ENCODE measurements at regions not wholly inside any gene's neighbourhood (a gene's known extent, or its start where the extent isn't known, plus 50 kb on each side); places are given as distances from the start of the nearest gene placed in this dataset.

DNA sequence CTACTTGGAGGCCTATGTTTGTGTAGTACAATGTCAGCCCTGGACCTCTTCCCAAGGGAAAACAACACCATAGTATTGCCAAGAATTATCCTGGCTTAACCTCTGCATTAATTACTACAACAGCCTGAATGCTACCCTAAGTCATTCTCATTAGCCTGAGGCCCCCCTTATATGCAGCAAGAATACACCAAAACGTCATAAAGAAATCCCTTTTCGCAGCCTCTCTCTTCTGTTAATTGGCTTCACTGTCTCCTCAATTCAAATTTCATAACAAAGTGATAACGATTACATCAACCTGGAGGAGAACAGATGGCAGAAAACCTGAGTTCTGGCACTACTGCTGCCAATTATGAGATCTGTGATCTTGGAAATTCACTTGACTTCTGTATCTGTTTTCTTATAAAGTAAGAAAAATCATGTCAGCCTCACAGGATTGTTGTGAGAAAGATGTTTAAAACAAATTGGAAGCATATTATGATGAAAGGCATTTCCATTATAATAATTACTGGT lies 1663.1 kb downstream of the STIM2 start:
- no peak for DNase-seq (ENCODE audit: low spot score in 2 of 2)
- Mint-ChIP-seq H3K27me3 (no peaks in the 10 kb centered on the region), H3K4me1 (no peaks in the 10 kb centered on the region), H3K9me3 (peaks cover 21% of the 10 kb centered on the region), H3K36me3 (ENCODE audit: insufficient read depth) (no peaks in the 10 kb centered on the region), H3K4me3 (no peak overlapping the region), H3K27ac (ENCODE audit: low read depth) (no peak overlapping the region)
- ATAC-seq (replicated peaks; ENCODE audit: extremely low read depth, poor library complexity, severe bottlenecking): no peak

- ATAC-seq (replicated peaks; ENCODE audit: extremely low read depth, poor library complexity, severe bottlenecking) (no peak), DNase-seq (ENCODE audit: low spot score in 2 of 2) (no peak)
- H3K27me3 Mint-ChIP-seq: no peaks in the 10 kb centered on the region
- no peaks in the 10 kb centered on the region for H3K36me3 Mint-ChIP-seq (ENCODE audit: insufficient read depth)
- no peaks in the 10 kb centered on the region for H3K4me1 Mint-ChIP-seq
- H3K4me3 Mint-ChIP-seq: no peak overlapping the region
- peaks cover 13% of the 10 kb centered on the region for H3K9me3 Mint-ChIP-seq
- H3K27ac Mint-ChIP-seq (ENCODE audit: low read depth): no peak overlapping the region
Observed at GRCh38 chr4:28536124-28536523, 1675.5 kb downstream of the STIM2 start.

DNA sequence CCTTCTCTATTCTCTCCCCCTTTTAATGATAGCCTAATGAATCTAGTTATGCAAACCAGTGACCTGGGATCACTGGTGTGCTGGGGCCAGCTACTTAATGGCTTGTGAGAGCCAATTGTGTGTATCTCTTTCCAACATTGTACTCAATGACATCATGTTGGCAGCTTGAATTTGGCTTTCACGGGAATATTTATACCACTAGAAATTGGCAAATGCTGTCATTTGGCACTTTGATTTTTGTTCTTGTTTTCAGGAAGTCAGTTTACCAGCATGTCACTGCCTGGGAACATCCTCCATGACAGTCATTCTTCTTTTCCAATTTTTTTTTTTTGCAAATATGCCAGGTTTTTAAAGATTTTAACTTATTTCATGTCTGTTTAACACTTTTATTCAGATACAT lies 1685.3 kb downstream of the STIM2 start:
- H3K4me3 Mint-ChIP-seq: no peak overlapping the region
- no peaks in the 10 kb centered on the region for H3K4me1 Mint-ChIP-seq
- ATAC-seq (replicated peaks; ENCODE audit: extremely low read depth, poor library complexity, severe bottlenecking) (no peak), DNase-seq (ENCODE audit: low spot score in 2 of 2) (no peak)
- H3K36me3 Mint-ChIP-seq (ENCODE audit: insufficient read depth): no peaks in the 10 kb centered on the region
- peaks cover 18% of the 10 kb centered on the region for H3K9me3 Mint-ChIP-seq
- H3K27ac Mint-ChIP-seq (ENCODE audit: low read depth): no peak overlapping the region
- no peaks in the 10 kb centered on the region for H3K27me3 Mint-ChIP-seq

DNA sequence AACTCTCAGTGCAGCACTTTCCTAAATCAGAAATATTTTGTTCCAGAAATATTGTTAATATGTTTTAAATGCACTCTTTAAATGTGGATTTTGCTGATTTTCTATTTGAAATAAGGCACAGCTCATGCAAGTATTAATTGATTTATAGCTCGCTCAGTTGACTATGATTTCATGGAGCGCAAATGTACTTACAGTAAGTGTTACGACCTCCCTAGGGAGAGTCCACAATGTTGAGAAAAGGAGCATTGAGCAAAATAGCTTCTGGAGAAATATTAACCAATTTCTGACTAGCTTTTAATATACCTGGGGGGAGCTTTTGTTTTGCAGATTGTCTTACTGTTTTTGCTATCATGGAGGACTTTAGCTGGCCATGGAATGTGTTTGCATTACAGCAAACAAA lies 1687.5 kb downstream of the STIM2 start:
- ATAC-seq (replicated peaks; ENCODE audit: extremely low read depth, poor library complexity, severe bottlenecking) (no peak), DNase-seq (ENCODE audit: low spot score in 2 of 2) (no peak)
- no peaks in the 10 kb centered on the region for H3K27me3 Mint-ChIP-seq
- no peaks in the 10 kb centered on the region for H3K36me3 Mint-ChIP-seq (ENCODE audit: insufficient read depth)
- no peaks in the 10 kb centered on the region for H3K4me1 Mint-ChIP-seq
- no peak overlapping the region for H3K4me3 Mint-ChIP-seq
- H3K9me3 Mint-ChIP-seq: peaks cover 18% of the 10 kb centered on the region
- H3K27ac Mint-ChIP-seq (ENCODE audit: low read depth): no peak overlapping the region

GRCh38 chr4:28548594-28548993 lies 1688.0 kb downstream of the STIM2 start:
- DNase-seq (ENCODE audit: low spot score in 2 of 2) (no peak), ATAC-seq (replicated peaks; ENCODE audit: extremely low read depth, poor library complexity, severe bottlenecking) (no peak)
- H3K4me1 Mint-ChIP-seq: no peaks in the 10 kb centered on the region
- no peaks in the 10 kb centered on the region for H3K36me3 Mint-ChIP-seq (ENCODE audit: insufficient read depth)
- no peak overlapping the region for H3K27ac Mint-ChIP-seq (ENCODE audit: low read depth)
- no peaks in the 10 kb centered on the region for H3K27me3 Mint-ChIP-seq
- H3K9me3 Mint-ChIP-seq: peaks cover 20% of the 10 kb centered on the region
- no peak overlapping the region for H3K4me3 Mint-ChIP-seq

DNA sequence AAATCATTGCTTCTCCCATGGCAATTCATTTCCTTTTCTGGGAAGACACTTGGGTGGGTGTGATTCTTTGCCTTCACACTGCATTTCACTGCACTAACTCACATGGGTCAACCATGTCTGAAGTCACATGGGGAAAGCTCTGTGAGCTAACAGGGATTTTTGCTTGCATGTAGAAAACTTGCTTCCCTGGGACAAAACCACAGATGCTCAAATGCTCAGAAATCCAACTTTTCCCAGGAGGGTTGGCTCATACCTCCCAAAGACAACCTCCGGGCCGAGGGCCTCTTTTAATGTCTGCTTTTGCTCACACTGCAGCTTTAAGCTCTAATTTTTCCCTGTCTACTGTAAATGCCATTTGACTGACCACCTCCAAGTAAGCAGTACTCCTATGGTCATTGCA lies 1695.2 kb downstream of the STIM2 start:
- no peaks in the 10 kb centered on the region for H3K36me3 Mint-ChIP-seq (ENCODE audit: insufficient read depth)
- ATAC-seq (replicated peaks; ENCODE audit: extremely low read depth, poor library complexity, severe bottlenecking): no peak
- H3K27me3 Mint-ChIP-seq: no peaks in the 10 kb centered on the region
- H3K4me3 Mint-ChIP-seq: no peak overlapping the region
- no peak for DNase-seq (ENCODE audit: low spot score in 2 of 2)
- no peaks in the 10 kb centered on the region for H3K4me1 Mint-ChIP-seq
- H3K9me3 Mint-ChIP-seq: peaks cover 20% of the 10 kb centered on the region
- no peak overlapping the region for H3K27ac Mint-ChIP-seq (ENCODE audit: low read depth)

DNA sequence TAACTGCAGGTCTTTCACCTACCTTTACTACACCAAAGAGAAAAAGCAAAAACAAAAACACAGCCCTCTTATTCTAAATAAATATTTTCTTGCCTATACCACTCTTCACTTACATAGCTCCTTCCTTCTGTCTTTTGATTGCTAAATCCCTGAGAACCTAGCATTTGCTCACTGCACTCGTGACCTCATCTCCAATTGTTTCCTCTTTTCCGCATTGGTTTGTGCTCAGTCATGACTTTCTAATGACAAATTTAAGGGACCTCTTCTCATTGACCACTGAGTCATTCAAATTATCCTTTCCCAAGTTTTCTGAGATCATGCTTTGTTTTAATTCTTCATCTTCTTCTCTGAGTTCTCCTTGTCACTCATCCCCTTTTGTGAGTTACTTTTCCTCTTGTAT lies 1697.1 kb downstream of the STIM2 start:
- peaks cover 20% of the 10 kb centered on the region for H3K9me3 Mint-ChIP-seq
- no peaks in the 10 kb centered on the region for H3K4me1 Mint-ChIP-seq
- no peaks in the 10 kb centered on the region for H3K27me3 Mint-ChIP-seq
- no peaks in the 10 kb centered on the region for H3K36me3 Mint-ChIP-seq (ENCODE audit: insufficient read depth)
- DNase-seq (ENCODE audit: low spot score in 2 of 2) (no peak), ATAC-seq (replicated peaks; ENCODE audit: extremely low read depth, poor library complexity, severe bottlenecking) (no peak)
- no peak overlapping the region for H3K27ac Mint-ChIP-seq (ENCODE audit: low read depth)
- no peak overlapping the region for H3K4me3 Mint-ChIP-seq

DNA sequence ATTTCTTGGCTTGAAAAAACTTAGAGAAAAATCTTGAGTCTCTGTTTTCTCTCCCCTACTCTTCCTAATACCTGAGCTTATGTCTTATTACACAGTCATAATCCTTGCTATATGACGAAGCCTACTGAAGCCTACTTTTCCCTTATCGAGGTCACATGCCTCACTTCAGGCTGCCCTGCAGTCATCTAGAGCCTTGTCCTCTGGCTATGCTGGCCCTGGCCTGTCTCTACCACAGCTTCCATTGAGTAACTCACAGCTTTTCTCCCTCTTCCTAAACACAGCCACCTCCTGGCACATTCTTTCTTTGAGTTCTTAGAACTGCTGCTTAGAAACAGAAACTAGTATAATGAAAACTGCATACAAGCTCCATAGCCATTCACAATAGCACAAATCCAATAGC lies 1698.3 kb downstream of the STIM2 start:
- DNase-seq (ENCODE audit: low spot score in 2 of 2) (no peak), ATAC-seq (replicated peaks; ENCODE audit: extremely low read depth, poor library complexity, severe bottlenecking) (no peak)
- Mint-ChIP-seq H3K4me1 (no peaks in the 10 kb centered on the region), H3K4me3 (no peak overlapping the region), H3K27me3 (no peaks in the 10 kb centered on the region), H3K27ac (ENCODE audit: low read depth) (no peak overlapping the region), H3K36me3 (ENCODE audit: insufficient read depth) (no peaks in the 10 kb centered on the region), H3K9me3 (peaks cover 15% of the 10 kb centered on the region)

DNA sequence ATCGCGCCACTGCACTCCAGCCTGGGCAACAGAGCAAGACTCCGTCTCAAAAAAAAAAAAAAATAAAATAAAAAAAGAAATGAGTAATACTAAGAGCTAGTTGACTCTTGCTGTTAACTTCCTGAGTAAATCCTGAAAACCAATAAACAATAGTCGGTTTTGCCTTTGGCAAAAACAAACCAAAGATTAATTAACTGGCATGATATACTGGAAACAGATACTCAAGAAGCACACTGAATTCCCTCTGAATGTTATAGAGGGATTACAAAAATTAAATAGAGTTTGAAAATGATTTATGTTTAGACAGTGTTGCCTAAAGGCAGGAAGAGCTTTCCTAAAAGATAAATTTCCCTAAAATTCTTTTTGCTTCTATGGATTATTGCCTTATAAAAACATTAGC lies 1702.3 kb downstream of the STIM2 start:
- Mint-ChIP-seq H3K4me1 (no peaks in the 10 kb centered on the region), H3K27me3 (no peaks in the 10 kb centered on the region), H3K27ac (ENCODE audit: low read depth) (no peak overlapping the region), H3K4me3 (no peak overlapping the region), H3K36me3 (ENCODE audit: insufficient read depth) (no peaks in the 10 kb centered on the region), H3K9me3 (peaks cover 19% of the 10 kb centered on the region)
- ATAC-seq (replicated peaks; ENCODE audit: extremely low read depth, poor library complexity, severe bottlenecking): no peak
- no peak for DNase-seq (ENCODE audit: low spot score in 2 of 2)

GRCh38 chr4:28565396-28565795 lies 1704.8 kb downstream of the STIM2 start:
- DNase-seq (ENCODE audit: low spot score in 2 of 2): no peak
- ATAC-seq (replicated peaks; ENCODE audit: extremely low read depth, poor library complexity, severe bottlenecking): no peak
- Mint-ChIP-seq H3K4me1 (no peaks in the 10 kb centered on the region), H3K27me3 (no peaks in the 10 kb centered on the region), H3K27ac (ENCODE audit: low read depth) (no peak overlapping the region), H3K36me3 (ENCODE audit: insufficient read depth) (no peaks in the 10 kb centered on the region), H3K9me3 (peaks cover 15% of the 10 kb centered on the region), H3K4me3 (no peak overlapping the region)

GRCh38 chr4:28600958-28601357 lies 1740.3 kb downstream of the STIM2 start:
- H3K36me3 Mint-ChIP-seq (ENCODE audit: insufficient read depth): no peaks in the 10 kb centered on the region
- no peaks in the 10 kb centered on the region for H3K4me1 Mint-ChIP-seq
- no peak for DNase-seq (ENCODE audit: low spot score in 2 of 2)
- no peaks in the 10 kb centered on the region for H3K27me3 Mint-ChIP-seq
- H3K9me3 Mint-ChIP-seq: peaks cover 24% of the 10 kb centered on the region
- ATAC-seq (replicated peaks; ENCODE audit: extremely low read depth, poor library complexity, severe bottlenecking): no peak
- H3K4me3 Mint-ChIP-seq: no peak overlapping the region
- no peak overlapping the region for H3K27ac Mint-ChIP-seq (ENCODE audit: low read depth)

DNA sequence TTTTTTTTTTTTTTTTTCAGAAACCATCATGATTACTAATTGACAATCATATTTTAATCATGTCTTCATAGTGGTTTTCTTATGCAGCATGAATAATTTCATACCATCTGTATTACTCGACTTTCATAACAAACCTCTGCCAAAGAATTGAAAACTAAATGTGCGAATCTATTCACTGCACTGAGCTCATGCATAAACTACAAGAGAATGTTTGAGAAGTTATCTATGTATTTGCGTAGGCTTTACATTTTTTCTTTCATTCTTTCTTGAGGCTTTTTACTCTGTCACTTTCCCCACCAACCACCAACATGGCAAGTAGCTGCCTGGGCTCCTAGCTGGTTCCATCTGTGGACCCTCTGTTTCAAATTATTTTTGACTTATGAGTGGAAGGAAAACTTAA lies 1761.0 kb downstream of the STIM2 start:
- DNase-seq (ENCODE audit: low spot score in 2 of 2) (no peak), ATAC-seq (replicated peaks; ENCODE audit: extremely low read depth, poor library complexity, severe bottlenecking) (no peak)
- Mint-ChIP-seq H3K4me3 (no peak overlapping the region), H3K4me1 (no peaks in the 10 kb centered on the region), H3K36me3 (ENCODE audit: insufficient read depth) (no peaks in the 10 kb centered on the region), H3K27ac (ENCODE audit: low read depth) (no peak overlapping the region), H3K27me3 (no peaks in the 10 kb centered on the region), H3K9me3 (peaks cover 9% of the 10 kb centered on the region)

DNA sequence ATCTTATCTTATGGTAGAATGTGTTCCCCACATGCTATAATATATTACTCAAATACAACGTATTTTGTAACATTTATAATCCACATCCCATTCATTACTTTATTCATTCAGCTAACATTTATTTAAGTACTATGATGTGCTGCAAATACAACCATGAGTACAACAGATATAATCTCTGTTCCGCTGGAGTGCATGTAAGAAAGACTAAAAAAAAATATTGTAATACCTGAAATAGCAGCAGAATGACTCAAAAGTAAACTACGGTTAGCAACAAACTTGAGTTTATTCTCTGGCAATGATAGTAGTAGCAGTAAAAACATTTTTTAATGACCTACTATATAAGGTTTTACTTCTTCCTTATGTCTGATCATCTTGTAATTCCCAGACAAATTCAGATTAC lies 1776.3 kb downstream of the STIM2 start:
- ATAC-seq (replicated peaks; ENCODE audit: extremely low read depth, poor library complexity, severe bottlenecking) (no peak), DNase-seq (ENCODE audit: low spot score in 2 of 2) (no peak)
- no peak overlapping the region for H3K27ac Mint-ChIP-seq (ENCODE audit: low read depth)
- no peaks in the 10 kb centered on the region for H3K27me3 Mint-ChIP-seq
- no peak overlapping the region for H3K4me3 Mint-ChIP-seq
- H3K36me3 Mint-ChIP-seq (ENCODE audit: insufficient read depth): no peaks in the 10 kb centered on the region
- H3K4me1 Mint-ChIP-seq: no peaks in the 10 kb centered on the region
- peaks cover 14% of the 10 kb centered on the region for H3K9me3 Mint-ChIP-seq

DNA sequence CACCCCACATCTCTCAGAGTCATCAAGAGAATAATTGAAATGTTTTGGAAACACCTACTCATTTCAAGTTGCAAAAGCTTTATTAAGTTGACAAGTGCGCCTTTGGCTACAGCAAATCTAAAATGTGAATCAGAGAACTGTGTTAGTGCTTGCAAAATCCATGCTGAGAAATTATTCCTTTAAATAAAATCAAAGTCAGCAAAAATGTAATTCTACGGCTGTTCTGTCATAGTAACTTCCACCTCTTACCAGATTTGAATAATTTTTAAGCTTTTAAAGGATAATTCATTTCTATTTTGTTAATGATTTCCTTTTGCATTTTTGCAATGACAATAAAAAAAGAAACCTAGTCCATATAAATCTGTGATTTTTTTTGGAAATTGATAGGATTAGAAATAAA lies 1779.1 kb downstream of the STIM2 start:
- H3K4me3 Mint-ChIP-seq: no peak overlapping the region
- H3K9me3 Mint-ChIP-seq: peaks cover 9% of the 10 kb centered on the region
- no peak for ATAC-seq (replicated peaks; ENCODE audit: extremely low read depth, poor library complexity, severe bottlenecking)
- H3K27me3 Mint-ChIP-seq: no peaks in the 10 kb centered on the region
- DNase-seq (ENCODE audit: low spot score in 2 of 2): no peak
- no peak overlapping the region for H3K27ac Mint-ChIP-seq (ENCODE audit: low read depth)
- H3K36me3 Mint-ChIP-seq (ENCODE audit: insufficient read depth): no peaks in the 10 kb centered on the region
- no peaks in the 10 kb centered on the region for H3K4me1 Mint-ChIP-seq
